HuH-7.5 (cell line): ENCODE measurements at regions not wholly inside any gene's neighbourhood (a gene's known extent, or its start where the extent isn't known, plus 50 kb on each side); places are given as distances from the start of the nearest gene placed in this dataset.
"Not testable (repeated sequence)": the region's sequence is repeated elsewhere in the genome, so short reads cannot be mapped to it uniquely, and the experiment has no call there.

Source experiments
- DNase-seq: peaks from one replicate; pipeline ENCODE4 v3.0.0; 2011; ENCODE audit warnings: low spot score

GRCh38 chr10:23754941-23755340 lies 316.1 kb downstream of the OTUD1 start:
- no peak for DNase-seq

GRCh38 chr10:23755556-23755955 lies 316.7 kb downstream of the OTUD1 start:
- no peak for DNase-seq

- DNase-seq = no peak
Measured at GRCh38 chr10:23768281-23768680, 329.4 kb downstream of the OTUD1 start.

DNA sequence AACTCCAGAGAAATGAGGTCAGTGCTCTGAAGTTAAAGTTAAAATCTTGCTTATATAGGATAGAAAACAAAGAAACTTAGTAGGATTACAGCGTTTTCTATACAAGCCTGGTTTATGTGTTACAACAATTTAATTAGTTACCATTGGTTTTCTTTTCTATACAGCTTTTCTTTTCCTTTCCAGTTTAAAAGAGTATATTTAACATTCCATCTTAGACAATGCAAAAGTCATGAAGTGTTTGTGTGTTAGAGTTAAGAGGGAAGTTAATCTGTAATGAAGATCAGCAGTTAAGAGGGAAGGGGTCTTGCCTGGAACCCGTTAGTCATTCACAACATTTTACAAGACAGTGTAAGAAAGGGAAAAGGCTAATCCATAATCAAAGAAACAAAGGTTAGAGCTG lies 338.3 kb downstream of the OTUD1 start:
- DNase-seq = no peak

DNA sequence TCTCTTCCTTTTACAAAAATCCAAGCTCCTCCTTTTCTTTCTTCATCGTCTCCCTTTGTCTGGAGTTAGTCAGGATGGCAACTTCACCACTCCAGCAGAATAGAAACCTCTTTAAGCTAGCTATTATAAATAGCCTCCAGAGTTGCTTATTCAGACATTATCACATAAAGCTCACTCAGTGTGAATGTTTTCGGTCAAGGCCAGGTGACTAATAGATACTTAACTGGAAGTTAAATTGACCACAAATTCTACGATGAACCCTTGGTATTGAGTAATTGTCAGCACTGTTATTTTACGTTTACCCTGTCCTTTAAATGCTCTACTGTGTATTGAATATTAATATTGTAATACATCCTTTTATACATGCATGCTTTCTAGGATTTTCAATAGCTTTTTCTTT lies 340.4 kb downstream of the OTUD1 start:
- no peak for DNase-seq

DNA sequence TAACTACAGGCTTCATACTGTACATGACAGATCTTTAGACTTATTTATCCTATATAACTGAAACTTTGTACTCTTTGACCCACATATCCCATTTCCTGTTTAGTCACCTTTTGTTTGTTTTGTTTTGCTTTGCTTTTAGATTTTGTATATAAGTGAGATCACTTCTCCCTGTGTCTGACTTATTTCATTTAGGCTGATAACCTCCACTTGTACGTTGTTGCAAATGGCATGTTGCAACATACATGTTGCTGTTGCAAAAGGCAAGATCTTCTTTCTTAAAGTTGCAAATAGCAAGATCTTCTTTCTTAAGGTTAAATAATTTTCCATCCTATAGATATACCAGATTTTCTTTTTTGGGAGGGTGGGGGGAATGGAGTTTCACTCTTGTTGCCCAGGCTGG lies 341.5 kb downstream of the OTUD1 start:
- no peak for DNase-seq

DNA sequence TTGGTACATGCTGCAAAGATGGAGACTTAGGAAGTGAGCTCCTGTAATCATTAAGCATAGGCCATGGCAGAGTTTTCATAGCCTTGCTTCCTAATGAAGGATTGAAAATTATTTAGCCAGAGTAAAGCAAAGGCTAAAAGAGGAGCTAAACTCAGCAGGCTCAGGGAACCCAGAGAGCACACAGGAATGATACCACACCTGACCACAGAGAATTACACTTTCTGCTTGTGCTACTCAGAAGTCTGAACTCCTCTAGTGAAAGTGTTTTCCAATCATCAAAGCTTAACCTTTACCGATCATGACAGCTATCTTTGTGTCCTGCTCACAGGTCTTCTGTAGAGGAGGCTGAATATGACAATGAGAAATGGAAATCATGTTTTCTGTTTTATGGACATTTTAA lies 347.7 kb downstream of the OTUD1 start:
- no peak for DNase-seq

DNA sequence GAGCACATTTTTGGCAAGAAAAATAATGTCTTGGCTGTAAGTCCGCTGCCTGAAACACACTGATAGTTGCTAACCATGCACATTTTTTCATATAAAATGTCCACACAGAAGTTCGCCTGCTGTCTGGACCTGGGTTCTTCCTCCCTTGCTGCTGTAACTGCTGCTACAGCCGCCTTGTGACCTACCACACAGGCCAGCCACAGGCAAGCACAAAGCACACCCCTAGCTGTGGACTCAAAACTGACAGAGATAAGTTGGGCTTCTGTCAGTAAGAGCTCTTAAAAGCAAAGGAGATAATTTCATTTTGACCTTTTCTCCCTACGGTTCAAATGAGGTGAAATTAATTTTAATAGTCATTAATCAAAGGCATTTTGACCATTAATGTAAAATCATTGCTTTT lies 354.7 kb downstream of the OTUD1 start:
- DNase-seq = no peak

GRCh38 chr10:23797452-23797851 lies 358.6 kb downstream of the OTUD1 start:
- DNase-seq = not testable (repeated sequence)

DNA sequence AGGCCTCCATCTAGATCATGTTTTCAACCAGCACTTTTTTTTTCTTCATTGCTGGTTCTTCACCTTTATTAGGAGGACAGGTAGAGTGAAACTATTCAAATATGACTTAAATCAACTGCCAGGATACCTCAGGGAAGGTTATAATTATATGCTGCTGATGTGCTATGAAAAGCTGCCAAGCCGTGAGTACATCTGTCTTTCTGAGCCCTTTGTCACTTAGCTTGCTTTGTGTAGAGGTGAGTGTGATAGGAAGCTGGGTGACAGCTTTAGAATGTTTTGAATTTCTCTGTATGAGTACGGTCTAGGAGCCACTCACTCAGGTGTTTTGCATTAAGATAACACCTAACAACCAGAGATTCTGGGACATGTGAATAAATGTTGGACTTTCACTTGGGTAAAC lies 365.2 kb downstream of the OTUD1 start:
- DNase-seq = no peak

DNA sequence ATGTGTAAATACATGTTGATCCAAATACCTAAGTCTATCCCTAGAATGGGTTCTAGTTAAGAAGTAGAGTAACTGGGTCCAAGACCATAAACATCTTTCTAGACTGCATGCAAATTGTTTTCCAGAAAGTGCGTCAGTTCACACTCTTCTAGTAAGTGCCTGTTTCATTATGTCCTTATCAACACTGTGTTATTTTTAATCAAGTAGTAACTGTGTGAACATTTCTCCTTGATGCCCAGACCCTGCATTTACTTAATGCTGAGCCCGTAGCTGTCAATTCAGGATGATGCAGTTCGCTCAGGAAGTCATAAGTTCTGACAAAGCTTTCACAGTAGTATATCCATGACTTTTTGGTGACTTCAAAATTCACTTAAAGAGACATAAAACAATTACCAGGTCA lies 374.8 kb downstream of the OTUD1 start:
- no peak for DNase-seq

GRCh38 chr10:23818484-23818883 lies 379.6 kb downstream of the OTUD1 start:
- DNase-seq = no peak

- DNase-seq = no peak
Measured at GRCh38 chr10:23820792-23821191, 381.9 kb downstream of the OTUD1 start.

- no peak for DNase-seq
Measured at GRCh38 chr10:23824822-23825221, 384.1 kb upstream of the KIAA1217 start.

DNA sequence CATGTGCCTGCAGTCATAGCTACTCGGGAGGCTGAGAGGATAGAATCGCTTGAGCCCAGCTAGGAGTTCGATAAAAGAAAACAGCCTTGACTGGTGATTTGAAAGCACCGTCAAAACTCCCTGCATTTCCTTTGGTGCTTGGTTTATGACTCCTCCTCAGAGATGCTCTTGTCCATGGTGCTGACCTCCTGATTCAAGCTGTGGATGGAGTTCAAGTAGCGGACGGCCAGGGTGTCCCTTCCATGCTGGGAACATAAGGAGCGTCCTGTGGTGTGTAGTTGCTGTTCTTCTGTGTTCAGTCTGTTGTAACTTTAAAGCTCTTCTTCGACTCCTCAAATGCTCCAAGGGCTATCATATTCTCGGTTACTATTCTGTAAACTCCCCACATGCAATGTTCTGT lies 382.5 kb upstream of the KIAA1217 start:
- DNase-seq = peak; percentile 6

GRCh38 chr10:23829556-23829955 lies 379.4 kb upstream of the KIAA1217 start:
- DNase-seq = no peak

GRCh38 chr10:23834091-23834490 lies 374.8 kb upstream of the KIAA1217 start:
- DNase-seq = no peak

DNA sequence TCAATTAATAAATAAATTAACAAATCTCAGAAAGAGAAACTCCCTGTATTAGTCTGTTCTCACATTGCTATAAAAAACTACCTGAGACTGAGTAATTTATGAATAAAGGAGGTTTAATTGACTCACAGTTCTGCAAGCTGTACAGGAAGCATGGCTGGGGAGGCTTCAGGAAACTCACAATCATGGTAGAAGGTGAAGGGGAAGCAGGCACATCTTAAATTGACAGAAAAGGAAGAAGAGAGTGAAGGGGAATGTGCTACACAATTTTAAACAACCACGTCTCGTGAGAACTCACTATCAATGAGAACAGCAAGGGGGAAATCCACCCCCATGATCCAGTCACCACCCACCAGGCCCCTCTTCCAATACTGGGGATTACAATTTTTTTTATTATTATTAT lies 358.3 kb upstream of the KIAA1217 start:
- no peak for DNase-seq

GRCh38 chr10:23859598-23859997 lies 349.3 kb upstream of the KIAA1217 start:
- no peak for DNase-seq

DNA sequence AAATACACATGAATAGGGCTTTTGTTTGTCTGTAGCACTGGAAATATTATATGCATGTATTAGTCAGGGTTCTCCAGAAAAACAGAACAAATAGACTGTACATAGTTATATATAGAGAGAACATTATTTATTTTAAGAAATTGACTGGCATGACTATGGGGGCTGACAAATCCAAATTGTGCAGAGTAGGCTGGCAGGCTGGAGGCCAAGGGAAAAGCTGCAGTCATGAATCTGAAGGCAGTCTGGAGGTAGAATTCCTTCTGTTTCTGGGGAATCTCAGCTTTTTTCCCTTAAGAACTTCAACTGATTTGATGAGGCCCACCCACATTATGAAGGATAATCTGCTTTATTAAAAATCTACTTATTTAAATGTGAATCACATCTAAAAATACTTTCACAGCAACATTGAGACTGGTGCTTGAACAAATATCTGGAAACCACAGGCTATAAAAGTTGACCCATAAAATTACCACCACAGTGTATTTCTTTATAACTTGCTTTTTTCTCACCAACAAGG lies 344.2 kb upstream of the KIAA1217 start:
- no peak for DNase-seq

- not testable (repeated sequence) for DNase-seq
Measured at GRCh38 chr10:23866985-23867384, 342.0 kb upstream of the KIAA1217 start.

- DNase-seq = no peak
Measured at GRCh38 chr10:23868121-23868520, 340.8 kb upstream of the KIAA1217 start.

GRCh38 chr10:23869548-23869947 lies 339.4 kb upstream of the KIAA1217 start:
- DNase-seq = no peak

DNA sequence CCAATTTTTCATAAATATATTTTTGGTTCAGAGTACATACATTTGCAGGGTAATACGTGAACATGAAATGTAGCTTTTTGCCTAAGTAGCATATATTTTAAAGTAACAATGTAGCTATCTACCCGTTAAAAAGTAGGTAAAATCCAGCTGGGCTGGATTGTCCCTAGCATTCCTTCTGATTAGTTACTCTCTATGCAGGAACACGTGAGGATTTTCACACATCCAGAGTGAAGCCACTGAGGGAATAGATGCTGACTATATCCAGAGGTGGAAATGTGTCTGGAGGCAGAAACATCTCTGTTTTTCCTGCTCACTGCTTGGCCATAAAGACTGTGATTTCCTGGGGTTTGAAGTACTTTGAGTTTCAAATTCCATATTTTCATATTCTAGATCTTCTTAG lies 338.9 kb upstream of the KIAA1217 start:
- DNase-seq = no peak
